Thoracic aorta (tissue), 2 donors: ENCODE measurements at regions not wholly inside any gene's neighbourhood (a gene's known extent, or its start where the extent isn't known, plus 50 kb on each side); places are given as distances from the start of the nearest gene placed in this dataset.

Source experiments
- ATAC-seq: fragments of 150-250 bp; one replicate; pipeline ENCODE4 v1.8.0; 2017; ENCODE audit warnings: low read depth; ENCODE audit not compliant: insufficient number of reproducible peaks, low FRiP score
- DNase-seq: peaks from one replicate; pipeline ENCODE4 v3.0.0-alpha.2; 2020; ENCODE audit warnings: low spot score
- H3K27ac ChIP-seq, 2 donors: fragments of 200-600 bp; sonication (generic); 1 replicate in 1 of 2; 2 replicates in 1 of 2; pipeline ENCODE4 v1.5.1; 2016; ENCODE audit warnings: mild to moderate bottlenecking in 2 of 2, moderate library complexity in 2 of 2
- H3K27me3 ChIP-seq: fragments of 200-600 bp; sonication (generic); replicated peaks from 2 replicates; pipeline ENCODE4 v1.6.0; 2016; ENCODE audit warnings: mild to moderate bottlenecking; ENCODE audit not compliant: insufficient read depth
- H3K36me3 ChIP-seq: fragments of 200-600 bp; sonication (generic); one replicate; pipeline ENCODE4 v1.5.1; 2016
- H3K4me1 ChIP-seq, 2 donors: fragments of 200-600 bp; sonication (generic); 1 replicate in 1 of 2; 2 replicates in 1 of 2; pipeline versions ENCODE4 v1.5.1 to v1.6.0; 2016; ENCODE audit warnings: low read depth in 2 of 2, mild to moderate bottlenecking in 1 of 2; ENCODE audit not compliant: control insufficient read depth in 1 of 2
- H3K4me3 ChIP-seq: fragments of 200-600 bp; sonication (generic); 2 replicates; pipeline ENCODE4 v1.5.1; 2016; ENCODE audit warnings: mild to moderate bottlenecking
- H3K9me3 ChIP-seq: fragments of 200-600 bp; sonication (generic); 2 replicates; pipeline ENCODE4 v1.5.1; 2016
- CTCF ChIP-seq: fragments of 200-600 bp; sonication (generic); IDR thresholded peaks from one replicate; pipeline ENCODE4 v1.5.1; 2019; ENCODE audit warnings: antibody characterized with exemption

GRCh38 chr4:177123811-177124210 is 185.9 kb upstream of the NEIL3 start:
- no peaks in the 10 kb centered on the region for H3K36me3 ChIP-seq
- no peaks in the 10 kb centered on the region for H3K27me3 ChIP-seq
- H3K9me3 ChIP-seq: peaks cover 4% of the 10 kb centered on the region
- TF ChIP-seq CTCF: no peak
- no peak overlapping the region for H3K27ac ChIP-seq
- no peak for ATAC-seq
- no peak overlapping the region for H3K4me3 ChIP-seq
- no peaks in the 10 kb centered on the region for H3K4me1 ChIP-seq
- DNase-seq: no peak

GRCh38 chr4:177124349-177125064 is 185.2 kb upstream of the NEIL3 start:
- TF ChIP-seq CTCF: no peak
- ATAC-seq: no peak
- H3K36me3 ChIP-seq: no peaks in the 10 kb centered on the region
- no peak overlapping the region for H3K4me3 ChIP-seq
- no peak overlapping the region for H3K27ac ChIP-seq
- H3K9me3 ChIP-seq: peaks cover 9% of the 10 kb centered on the region
- no peaks in the 10 kb centered on the region for H3K27me3 ChIP-seq
- H3K4me1 ChIP-seq: no peaks in the 10 kb centered on the region
- DNase-seq: no peak

GRCh38 chr4:177125656-177126055 is 184.0 kb upstream of the NEIL3 start:
- Histone ChIP-seq H3K36me3 (no peaks in the 10 kb centered on the region), H3K27me3 (no peaks in the 10 kb centered on the region), H3K9me3 (peaks cover 9% of the 10 kb centered on the region), H3K4me1 (no peaks in the 10 kb centered on the region), H3K27ac (no peak overlapping the region), H3K4me3 (no peak overlapping the region)
- no peak for TF ChIP-seq CTCF
- ATAC-seq: no peak
- no peak for DNase-seq

- DNase-seq (no peak), ATAC-seq (no peak)
- Histone ChIP-seq H3K27ac (no peak overlapping the region), H3K9me3 (peaks cover 9% of the 10 kb centered on the region), H3K4me1 (no peaks in the 10 kb centered on the region), H3K27me3 (no peaks in the 10 kb centered on the region), H3K4me3 (no peak overlapping the region), H3K36me3 (no peaks in the 10 kb centered on the region)
- TF ChIP-seq CTCF: no peak
Measured at GRCh38 chr4:177127658-177128057, 182.0 kb upstream of the NEIL3 start.

- H3K4me1 ChIP-seq: no peaks in the 10 kb centered on the region
- no peaks in the 10 kb centered on the region for H3K27me3 ChIP-seq
- H3K27ac ChIP-seq: no peak overlapping the region
- no peak for TF ChIP-seq CTCF
- H3K36me3 ChIP-seq: no peaks in the 10 kb centered on the region
- H3K4me3 ChIP-seq: no peak overlapping the region
- ATAC-seq (no peak), DNase-seq (no peak)
- peaks cover 9% of the 10 kb centered on the region for H3K9me3 ChIP-seq
Measured at GRCh38 chr4:177128306-177128705, 181.4 kb upstream of the NEIL3 start.
